Trophoblast cell (in vitro differentiated cells and primary cell): ENCODE measurements at regions not wholly inside any gene's neighbourhood (a gene's known extent, or its start where the extent isn't known, plus 50 kb on each side); places are given as distances from the start of the nearest gene placed in this dataset.

Source experiments
- DNase-seq, 2 donors: peaks; one replicate each; pipeline ENCODE4 v3.0.0-alpha.2; 2016
- H2AFZ ChIP-seq: 2 replicates; pipeline ENCODE4 v1.6.1; 2013; ENCODE audit warnings: low read length, moderate library complexity, mild to moderate bottlenecking; ENCODE audit not compliant: insufficient read depth, poor library complexity
- H2AK5ac ChIP-seq: 2 replicates; pipeline ENCODE4 v1.6.1; 2013; ENCODE audit warnings: mild to moderate bottlenecking, low read length
- H2BK120ac ChIP-seq: 2 replicates; pipeline ENCODE4 v1.6.1; 2013; ENCODE audit warnings: low read length, mild to moderate bottlenecking, moderate library complexity; ENCODE audit not compliant: insufficient read depth, poor library complexity
- H2BK12ac ChIP-seq: 2 replicates; pipeline ENCODE4 v1.6.1; 2013; ENCODE audit warnings: mild to moderate bottlenecking, low read length, moderate library complexity
- H2BK5ac ChIP-seq: 2 replicates; pipeline ENCODE4 v1.6.1; 2013; ENCODE audit warnings: low read length, low read depth, moderate library complexity, mild to moderate bottlenecking; ENCODE audit not compliant: poor library complexity
- H3K14ac ChIP-seq: 2 replicates; pipeline ENCODE4 v1.6.1; 2013; ENCODE audit warnings: mild to moderate bottlenecking, low read length
- H3K18ac ChIP-seq: 2 replicates; pipeline ENCODE4 v1.6.1; 2013; ENCODE audit warnings: mild to moderate bottlenecking, low read length
- H3K23ac ChIP-seq: 2 replicates; pipeline ENCODE4 v1.6.1; 2013; ENCODE audit warnings: low read length
- H3K27ac ChIP-seq: 2 replicates; pipeline ENCODE4 v1.5.1; 2013; ENCODE audit warnings: low read depth, mild to moderate bottlenecking, inconsistent platforms, low read length, moderate library complexity
- H3K27me3 ChIP-seq: 2 replicates; pipeline ENCODE4 v1.6.1; 2013; ENCODE audit warnings: inconsistent platforms, mild to moderate bottlenecking, low read length, moderate library complexity; ENCODE audit not compliant: insufficient read depth
- H3K36me3 ChIP-seq, 2 experiments: 1 replicate in 1 of 2; 2 replicates in 1 of 2; pipeline ENCODE4 v1.6.1; 2013; ENCODE audit warnings: low read length in 2 of 2, mild to moderate bottlenecking in 2 of 2, moderate library complexity in 1 of 2; ENCODE audit not compliant: insufficient read depth in 2 of 2, control insufficient read depth in 1 of 2
- H3K4ac ChIP-seq: 2 replicates; pipeline ENCODE4 v1.6.1; 2013; ENCODE audit warnings: low read depth, mild to moderate bottlenecking, low read length, moderate library complexity
- H3K4me1 ChIP-seq, 2 experiments: 1 replicate in 1 of 2; 2 replicates in 1 of 2; pipeline ENCODE4 v1.6.1; 2013; ENCODE audit warnings: low read length in 2 of 2, mild to moderate bottlenecking in 2 of 2, moderate library complexity in 1 of 2; ENCODE audit not compliant: insufficient read depth in 2 of 2, control insufficient read depth in 1 of 2
- H3K4me2 ChIP-seq: 2 replicates; pipeline ENCODE4 v1.6.1; 2013; ENCODE audit warnings: inconsistent platforms, mild to moderate bottlenecking, low read length, moderate library complexity
- H3K4me3 ChIP-seq: 2 replicates; pipeline ENCODE4 v1.5.1; 2013; ENCODE audit warnings: mild to moderate bottlenecking, low read depth, low read length, inconsistent platforms
- H3K79me1 ChIP-seq: one replicate; pipeline ENCODE4 v1.6.1; 2013; ENCODE audit warnings: low read length
- H3K79me2 ChIP-seq: 2 replicates; pipeline ENCODE4 v1.6.1; 2013; ENCODE audit warnings: low read length, mild to moderate bottlenecking; ENCODE audit not compliant: control insufficient read depth, insufficient read depth, poor library complexity
- H3K9ac ChIP-seq: 2 replicates; pipeline ENCODE4 v1.6.1; 2013; ENCODE audit warnings: mild to moderate bottlenecking, low read length
- H3K9me3 ChIP-seq: 2 replicates; pipeline ENCODE4 v1.6.1; 2013; ENCODE audit warnings: low read depth, mild to moderate bottlenecking, control low read depth, inconsistent platforms, low read length; ENCODE audit not compliant: insufficient read depth
- H4K12ac ChIP-seq: 2 replicates; pipeline ENCODE4 v1.6.1; 2013; ENCODE audit warnings: low read depth, mild to moderate bottlenecking, low read length, moderate library complexity
- H4K8ac ChIP-seq: 2 replicates; pipeline ENCODE4 v1.6.1; 2013; ENCODE audit warnings: low read depth, mild to moderate bottlenecking, low read length, moderate library complexity
- H4K91ac ChIP-seq: one replicate; pipeline ENCODE4 v1.6.1; 2013; ENCODE audit warnings: low read depth, mild to moderate bottlenecking, low read length, moderate library complexity
- WGBS: extraction: QIAGEN DNeasy Blood & Tissue Kit; methylation state at CpG from one replicate; pipeline ENCODE4 v1.1.7; 2013; ENCODE audit warnings: missing lambda C conversion rate; ENCODE audit not compliant: insufficient read length, insufficient coverage; ENCODE audit errors: extremely low coverage; 5-methylcytosine and 5-hydroxymethylcytosine counted together

- Histone ChIP-seq H3K4ac (no peak overlapping the region), H3K4me3 (no peak overlapping the region), H3K23ac (no peak overlapping the region), H4K91ac (no peak overlapping the region), H3K27ac (no peak overlapping the region), H3K79me2 (no peaks in the 10 kb centered on the region), H3K79me1 (no peaks in the 10 kb centered on the region), H3K18ac (no peak overlapping the region), H2AK5ac (no peak overlapping the region), H2BK12ac (no peak overlapping the region), H3K27me3 (no peaks in the 10 kb centered on the region), H3K14ac (no peak overlapping the region), H2AFZ (no peak overlapping the region), H3K9me3 (no peaks in the 10 kb centered on the region), H3K4me1 (peaks cover 0 to 3% of the 10 kb centered on the region in 2 experiments), H2BK120ac (no peak overlapping the region), H3K9ac (no peak overlapping the region), H3K36me3 (no peaks in the 10 kb centered on the region), H3K4me2 (no peak overlapping the region), H4K12ac (no peak overlapping the region), H4K8ac (no peak overlapping the region), H2BK5ac (no peak overlapping the region)
- WGBS, result no CpG with 5 or more reads among the region's 4 CpGs
- peak; percentile 64 to 81 for DNase-seq
Observed at GRCh38 chr9:106017198-106017740, 322.9 kb downstream of the TMEM38B start.

- Histone ChIP-seq H3K14ac (no peak overlapping the region), H3K36me3 (no peaks in the 10 kb centered on the region), H2AK5ac (no peak overlapping the region), H4K8ac (no peak overlapping the region), H3K4me3 (no peak overlapping the region), H3K27ac (no peak overlapping the region), H3K18ac (no peak overlapping the region), H2BK120ac (no peak overlapping the region), H3K79me1 (no peaks in the 10 kb centered on the region), H3K23ac (no peak overlapping the region), H3K27me3 (no peaks in the 10 kb centered on the region), H3K79me2 (no peaks in the 10 kb centered on the region), H3K4me1 (peaks cover 0 to 3% of the 10 kb centered on the region in 2 experiments), H3K4ac (no peak overlapping the region), H4K12ac (no peak overlapping the region), H3K9ac (no peak overlapping the region), H2BK5ac (no peak overlapping the region), H3K9me3 (no peaks in the 10 kb centered on the region), H2BK12ac (no peak overlapping the region), H3K4me2 (no peak overlapping the region), H2AFZ (no peak overlapping the region), H4K91ac (no peak overlapping the region)
- no peak for DNase-seq
- WGBS, result no CpG with 5 or more reads among the region's 3 CpGs
Observed at GRCh38 chr9:106019039-106019680, 324.8 kb downstream of the TMEM38B start.

- Histone ChIP-seq H3K4ac (no peak overlapping the region), H3K9ac (no peak overlapping the region), H3K4me1 (peaks cover 0 to 3% of the 10 kb centered on the region in 2 experiments), H3K23ac (no peak overlapping the region), H3K79me1 (no peaks in the 10 kb centered on the region), H4K8ac (no peak overlapping the region), H3K4me3 (no peak overlapping the region), H3K36me3 (no peaks in the 10 kb centered on the region), H3K18ac (no peak overlapping the region), H3K4me2 (no peak overlapping the region), H3K14ac (no peak overlapping the region), H3K27me3 (no peaks in the 10 kb centered on the region), H3K79me2 (no peaks in the 10 kb centered on the region), H4K91ac (peak overlapping the region; percentile 28), H2AFZ (no peak overlapping the region), H2BK5ac (no peak overlapping the region), H2AK5ac (no peak overlapping the region), H2BK120ac (no peak overlapping the region), H3K27ac (no peak overlapping the region), H4K12ac (no peak overlapping the region), H3K9me3 (no peaks in the 10 kb centered on the region), H2BK12ac (no peak overlapping the region)
- no CpG with 5 or more reads among the region's 5 CpGs for WGBS
- DNase-seq, result no peak
Observed at GRCh38 chr9:106019702-106020101, 325.4 kb downstream of the TMEM38B start.

GRCh38 chr9:106020186-106020585 lies 325.8 kb downstream of the TMEM38B start:
- no peak overlapping the region for H2BK120ac ChIP-seq
- no peaks in the 10 kb centered on the region for H3K36me3 ChIP-seq
- no peak overlapping the region for H3K14ac ChIP-seq
- no peak overlapping the region for H2AK5ac ChIP-seq
- no peaks in the 10 kb centered on the region for H3K9me3 ChIP-seq
- H4K12ac ChIP-seq, result no peak overlapping the region
- H3K4me2 ChIP-seq, result no peak overlapping the region
- no peak overlapping the region for H2BK5ac ChIP-seq
- no peak overlapping the region for H4K91ac ChIP-seq
- DNase-seq, result no peak
- H4K8ac ChIP-seq, result no peak overlapping the region
- H3K18ac ChIP-seq, result no peak overlapping the region
- no CpG with 5 or more reads among the region's 2 CpGs for WGBS
- peaks cover 0 to 3% of the 10 kb centered on the region in 2 experiments for H3K4me1 ChIP-seq
- H3K79me2 ChIP-seq, result no peaks in the 10 kb centered on the region
- no peak overlapping the region for H2BK12ac ChIP-seq
- H3K27me3 ChIP-seq, result no peaks in the 10 kb centered on the region
- no peak overlapping the region for H3K9ac ChIP-seq
- no peak overlapping the region for H3K4ac ChIP-seq
- no peak overlapping the region for H3K4me3 ChIP-seq
- no peak overlapping the region for H3K23ac ChIP-seq
- no peak overlapping the region for H2AFZ ChIP-seq
- no peak overlapping the region for H3K27ac ChIP-seq
- H3K79me1 ChIP-seq, result no peaks in the 10 kb centered on the region
